Kasumi-1 (cell line): ENCODE measurements at regions not wholly inside any gene's neighbourhood (a gene's known extent, or its start where the extent isn't known, plus 50 kb on each side); places are given as distances from the start of the nearest gene placed in this dataset.
"Not testable (repeated sequence)": the region's sequence is repeated elsewhere in the genome, so short reads cannot be mapped to it uniquely, and the experiment has no call there.

ENCODE experiments used
- DNase-seq, 2 experiments: peaks; one replicate each; lab custom pipeline; 2025; lab: John Stamatoyannopoulos, UW

GRCh38 chr9:2354216-2354615 is 267.4 kb upstream of the VLDLR start:
- DNase-seq: peak; percentile 51 to 58

- DNase-seq: no peak
Measured at GRCh38 chr9:2354856-2355696, 266.5 kb upstream of the VLDLR start.

- no peak for DNase-seq
Measured at GRCh38 chr9:2355697-2355983, 265.9 kb upstream of the VLDLR start.

- DNase-seq: no peak
Measured at GRCh38 chr9:2356041-2356790, 265.4 kb upstream of the VLDLR start.

GRCh38 chr9:2359891-2360471 is 261.6 kb upstream of the VLDLR start:
- no peak for DNase-seq

- DNase-seq: no peak
Measured at GRCh38 chr9:2362150-2362549, 259.4 kb upstream of the VLDLR start.

- DNase-seq: no peak
Measured at GRCh38 chr9:2363138-2363745, 258.3 kb upstream of the VLDLR start.

- DNase-seq: no peak
Measured at GRCh38 chr9:2363781-2364180, 257.8 kb upstream of the VLDLR start.

GRCh38 chr9:2367970-2368369 is 253.6 kb upstream of the VLDLR start:
- no peak for DNase-seq

- DNase-seq: no peak
Measured at GRCh38 chr9:2373648-2374047, 247.9 kb upstream of the VLDLR start.

GRCh38 chr9:2375114-2375513 is 246.5 kb upstream of the VLDLR start:
- no peak for DNase-seq

GRCh38 chr9:2377117-2377516 is 244.5 kb upstream of the VLDLR start:
- no peak for DNase-seq

- no peak for DNase-seq
Measured at GRCh38 chr9:2377834-2378233, 243.8 kb upstream of the VLDLR start.

- DNase-seq: no peak
Measured at GRCh38 chr9:2378266-2378665, 243.3 kb upstream of the VLDLR start.

GRCh38 chr9:2378816-2379215 is 242.8 kb upstream of the VLDLR start:
- no peak for DNase-seq

GRCh38 chr9:2384741-2385140 is 236.8 kb upstream of the VLDLR start:
- no peak for DNase-seq

- no peak for DNase-seq
Measured at GRCh38 chr9:2385746-2386145, 235.8 kb upstream of the VLDLR start.

GRCh38 chr9:2386566-2386965 is 235.0 kb upstream of the VLDLR start:
- DNase-seq: no peak

GRCh38 chr9:2387166-2387565 is 234.4 kb upstream of the VLDLR start:
- DNase-seq: no peak

GRCh38 chr9:2389404-2389803 is 232.2 kb upstream of the VLDLR start:
- DNase-seq: no peak

GRCh38 chr9:2390028-2390427 is 231.6 kb upstream of the VLDLR start:
- no peak for DNase-seq

- DNase-seq: not testable (repeated sequence)
Measured at GRCh38 chr9:2391509-2392132, 230.0 kb upstream of the VLDLR start.
